K562 (cell line): ENCODE measurements at regions not wholly inside any gene's neighbourhood (a gene's known extent, or its start where the extent isn't known, plus 50 kb on each side); places are given as distances from the start of the nearest gene placed in this dataset.
A peak's percentile ranks its signal among the peaks of the same experiment; 100 is the strongest.

Experiments used
- ATAC-seq: fragments of 200-7000 bp; cut with Tn5 transposase; 3 replicates; pipeline ENCODE4 v1.9.1; 2020; ENCODE audit warnings: moderate library complexity
- BruUV-seq: library from RNA; stranded (reverse); fragments of 400-500 nt; replicated peaks from 2 replicates; lab custom pipeline; 2021; lab: Mats Ljungman, UMichigan
- CTCF ChIA-PET: fragments of 300-600 bp; formaldehyde crosslinking; extraction: SDS; loops from one replicate; lab custom pipeline; 2021; ENCODE audit warnings: low intra/inter-chr PET ratio; lab: Yijun Ruan, JAX
- POLR2A ChIA-PET: fragments of 300-600, 350-650 bp; sonication (Branson Sonifier 250); formaldehyde crosslinking; extraction: SDS; loops from one replicate; lab custom pipeline; 2021; ENCODE audit warnings: antibody characterized with exemption, inconsistent platforms; lab: Yijun Ruan, JAX
- DNase-seq, 4 experiments: peaks; one replicate each; pipeline versions ENCODE4 v3.0.0 to v3.0.0-alpha.2; 2011 to 2018; ENCODE audit warnings: low spot score in 3 of 4, mixed read lengths in 3 of 4; ENCODE audit errors: extremely low read depth in 1 of 4
- FAIRE-seq: peaks from 2 replicates; lab custom pipeline; 2011; peaks lifted over from hg19 to GRCh38; lab: Jason Lieb, UNC
- H2AFZ ChIP-seq: 2 replicates; pipeline ENCODE4 v1.6.0; 2011; ENCODE audit warnings: low read depth, low read length, control low read depth, inconsistent platforms
- H3K27ac ChIP-seq: fragments of 200-600 bp; 3 replicates; pipeline ENCODE4 v1.8.0; 2011; ENCODE audit warnings: low read depth, mild to moderate bottlenecking, control low read depth, inconsistent platforms, low read length, moderate library complexity, mixed read lengths; ENCODE audit errors: extremely low read depth
- H3K27me3 ChIP-seq, 2 experiments: fragments of 300-600 bp in 1 of 2; 2 replicates in 1 of 2; 3 replicates in 1 of 2; pipeline versions ENCODE4 v1.6.0 to v1.8.0; 2011; ENCODE audit warnings: inconsistent platforms in 2 of 2, low read length in 2 of 2, mild to moderate bottlenecking in 1 of 2, mixed read lengths in 1 of 2, moderate library complexity in 1 of 2; ENCODE audit not compliant: control insufficient read depth in 2 of 2, insufficient read depth in 2 of 2
- H3K36me3 ChIP-seq: fragments of 300-600 bp; 3 replicates; pipeline ENCODE4 v1.8.0; 2011; ENCODE audit warnings: mild to moderate bottlenecking, low read length, inconsistent platforms; ENCODE audit not compliant: control insufficient read depth, insufficient read depth
- H3K4me1 ChIP-seq, 2 experiments: fragments of 200-600 bp in 1 of 2; replicated peaks in 1 of 2; 2 replicates in 1 of 2; 3 replicates in 1 of 2; pipeline versions ENCODE4 v1.5.1 to v1.8.0; 2011; ENCODE audit warnings: inconsistent platforms in 2 of 2, low read length in 2 of 2, mild to moderate bottlenecking in 1 of 2, mixed read lengths in 1 of 2, moderate library complexity in 1 of 2; ENCODE audit not compliant: control insufficient read depth in 2 of 2, insufficient read depth in 2 of 2
- H3K4me2 ChIP-seq: 2 replicates; pipeline ENCODE4 v1.6.1; 2011; ENCODE audit warnings: low read length, control low read depth, inconsistent platforms, mixed read lengths; ENCODE audit not compliant: insufficient read depth
- H3K4me3 ChIP-seq: fragments of 200-600 bp; sonication (generic), shearing (Covaris generic); 2 replicates; pipeline ENCODE4 v1.5.1; 2016; ENCODE audit warnings: control low read depth, inconsistent platforms
- H3K79me2 ChIP-seq: fragments of 200-600 bp; 3 replicates; pipeline ENCODE4 v1.8.0; 2011; ENCODE audit warnings: low read length, inconsistent platforms; ENCODE audit not compliant: control insufficient read depth, insufficient read depth
- H3K9ac ChIP-seq, 2 experiments: 2 replicates each; pipeline versions ENCODE4 v1.6.0 to v1.6.1; 2011; ENCODE audit warnings: low read depth in 2 of 2, low read length in 2 of 2, control low read depth in 1 of 2, inconsistent platforms in 1 of 2, mild to moderate bottlenecking in 1 of 2, mixed read lengths in 1 of 2; ENCODE audit not compliant: insufficient read depth in 1 of 2
- H3K9me1 ChIP-seq: one replicate; pipeline ENCODE4 v1.6.0; 2011; ENCODE audit warnings: inconsistent platforms, mild to moderate bottlenecking, low read length, moderate library complexity; ENCODE audit not compliant: control insufficient read depth, insufficient read depth
- H3K9me3 ChIP-seq: replicated peaks from 2 replicates; pipeline ENCODE4 v1.5.1; 2011; ENCODE audit warnings: low read depth, low read length, inconsistent platforms; ENCODE audit not compliant: control insufficient read depth, insufficient read depth
- H4K20me1 ChIP-seq: replicated peaks from 2 replicates; pipeline ENCODE4 v1.6.1; 2011; ENCODE audit warnings: low read length, inconsistent platforms, mixed read lengths; ENCODE audit not compliant: control insufficient read depth, insufficient read depth
- BCLAF1 ChIP-seq, 2 experiments: fragments of 450-650 bp in 1 of 2; IDR thresholded peaks; 2 replicates each; pipeline ENCODE4 v1.6.1; 2011 to 2017; ENCODE audit warnings: low read depth in 2 of 2, antibody characterized with exemption in 1 of 2, borderline replicate concordance in 1 of 2, low read length in 1 of 2, mild to moderate bottlenecking in 1 of 2, mixed read lengths in 1 of 2; ENCODE audit not compliant: control insufficient read depth in 1 of 2
- CTCF ChIP-seq, 3 experiments: IDR thresholded peaks in 2 of 3; conservative IDR thresholded peaks in 1 of 3; 2 replicates each; pipeline ENCODE4 v1.5.1; 2011 to 2012; ENCODE audit warnings: low read length in 3 of 3, mild to moderate bottlenecking in 3 of 3, control low read depth in 2 of 3, improper control_type of control experiment in 1 of 3, inconsistent platforms in 1 of 3, low read depth in 1 of 3, mixed read lengths in 1 of 3, moderate library complexity in 1 of 3; ENCODE audit not compliant: insufficient read depth in 2 of 3
- FOXA1 ChIP-seq: fragments of 450-650 bp; IDR thresholded peaks from 2 replicates; pipeline ENCODE4 v1.6.1; 2016; ENCODE audit warnings: mild to moderate bottlenecking, borderline replicate concordance
- NEUROD1 ChIP-seq: fragments of 150-350 bp; IDR thresholded peaks from 2 replicates; pipeline ENCODE4 v1.6.1; 2014; ENCODE audit warnings: borderline replicate concordance, low read length, low read depth; ENCODE audit not compliant: partially characterized antibody
- PTRF ChIP-seq: fragments of 450-650 bp; IDR thresholded peaks from 2 replicates; pipeline ENCODE4 v1.6.1; 2016; ENCODE audit warnings: mild to moderate bottlenecking, missing genetic modification characterization, missing compliant biosample characterization
- ZNF589 ChIP-seq: fragments of 200-800 bp; sonication (Bioruptor generic); IDR thresholded peaks from 2 replicates; pipeline ENCODE4 v1.6.1; 2016; ENCODE audit warnings: low read depth, missing genetic modification characterization, missing compliant biosample characterization
- WGBS: fragments of 100-300 bp; shearing (Covaris generic); methylation state at CpG from one replicate; pipeline ENCODE4 v1.1.6; 2016; ENCODE audit warnings: low coverage, mixed read lengths; ENCODE audit not compliant: insufficient coverage; ENCODE audit errors: missing lambda C conversion rate; 5-methylcytosine and 5-hydroxymethylcytosine counted together
- in situ Hi-C: fragments of 300-500 bp; cut with MboI; formaldehyde crosslinking; loops from 4 replicates; pipeline ENCODE4 v1.15.0; 2018; ENCODE audit warnings: inconsistent platforms, mixed read lengths
- intact Hi-C: fragments of 100-400 bp; cut with micrococcal nuclease; formaldehyde crosslinking; loops from 2 replicates; pipeline ENCODE4 v1.14.2; 2022

GRCh38 chr2:78431241-78431640 is 594.3 kb upstream of the REG3G start:
- Histone ChIP-seq H2AFZ (no peak overlapping the region), H3K4me1 (no peaks in the 10 kb centered on the region), H4K20me1 (0 out of 2 replicates have a peak, but pooled peaks cover 3% of the 10 kb centered on the region), H3K4me3 (no peak overlapping the region), H3K4me2 (no peak overlapping the region), H3K9me1 (no peaks in the 10 kb centered on the region), H3K27me3 (no peaks in the 10 kb centered on the region), H3K9ac (no peak overlapping the region), H3K9me3 (no peaks in the 10 kb centered on the region), H3K27ac (no peak overlapping the region), H3K36me3 (no peaks in the 10 kb centered on the region), H3K79me2 (peaks cover 26% of the 10 kb centered on the region)
- no TSS peak for BruUV-seq
- POLR2A ChIA-PET: no interaction called here
- intact Hi-C loops (no loop called here), in situ Hi-C loops (no loop called here)
- CTCF ChIA-PET: no interaction called here
- no peak for ATAC-seq
- TF ChIP-seq CTCF (IDR thresholded peaks at IDR 0.05 in 2 of 3, conservative IDR thresholded peaks at IDR 0.05 in 1 of 3; ENCODE audit: insufficient read depth in 2 of 3, low read depth in 1 of 3, low read length in 3 of 3): peak in 1 of 3 experiments; percentile 7; a peak in 1 of 6 replicates
- no peak for TF ChIP-seq FOXA1
- no peak for TF ChIP-seq NEUROD1
- no peak for TF ChIP-seq ZNF589 (CRISPR knock-in tag)
- TF ChIP-seq BCLAF1 (IDR thresholded peaks at IDR 0.05; ENCODE audit: borderline replicate concordance in 1 of 2, control insufficient read depth in 1 of 2, low read depth in 2 of 2, low read length in 1 of 2): no peak
- TF ChIP-seq PTRF: no peak
- FAIRE-seq: no peak
- no peak for DNase-seq
- WGBS: 35% methylated on average over 3 of the region's 3 CpGs
